GM23338 (cell line): ENCODE measurements at regions not wholly inside any gene's neighbourhood (a gene's known extent, or its start where the extent isn't known, plus 50 kb on each side); places are given as distances from the start of the nearest gene placed in this dataset.

ENCODE experiments used
- ATAC-seq: fragments of 200-7000 bp; cut with Tn5 transposase; 3 replicates; pipeline ENCODE4 v1.9.1; 2020
- DNase-seq: peaks from one replicate; pipeline ENCODE4 v3.0.0-alpha.2; 2015; ENCODE audit warnings: low spot score
- H2AFZ ChIP-seq: fragments of 200-600 bp; sonication (generic); 2 replicates; pipeline ENCODE4 v1.8.0; 2016; ENCODE audit warnings: antibody characterized with exemption, mild to moderate bottlenecking, moderate library complexity
- H3F3A ChIP-seq: fragments of 200-600 bp; sonication (generic); replicated peaks from 2 replicates; pipeline ENCODE4 v1.8.0; 2017; ENCODE audit warnings: antibody characterized with exemption, mixed run types, low read depth
- H3K27ac ChIP-seq: fragments of 200-600 bp; sonication (generic); 2 replicates; pipeline ENCODE4 v1.6.1; 2016; ENCODE audit warnings: low read depth
- H3K27me3 ChIP-seq: fragments of 200-600 bp; sonication (generic); 2 replicates; pipeline ENCODE4 v1.8.0; 2016; ENCODE audit warnings: mild to moderate bottlenecking, mixed run types, moderate library complexity; ENCODE audit not compliant: insufficient read depth
- H3K36me3 ChIP-seq: fragments of 200-600 bp; sonication (generic); 2 replicates; pipeline ENCODE4 v1.8.0; 2016; ENCODE audit warnings: mild to moderate bottlenecking; ENCODE audit not compliant: insufficient read depth
- H3K4me1 ChIP-seq: fragments of 200-600 bp; sonication (generic); 2 replicates; pipeline ENCODE4 v1.8.0; 2016; ENCODE audit warnings: mild to moderate bottlenecking, moderate library complexity; ENCODE audit not compliant: insufficient read depth
- H3K4me2 ChIP-seq: fragments of 200-600 bp; sonication (generic); 2 replicates; pipeline ENCODE4 v1.7.1; 2017; ENCODE audit warnings: mixed run types
- H3K4me3 ChIP-seq: fragments of 200-600 bp; sonication (generic); 2 replicates; pipeline ENCODE4 v1.6.1; 2016; ENCODE audit warnings: mixed run types
- H3K79me2 ChIP-seq: fragments of 200-600 bp; sonication (generic); replicated peaks from 2 replicates; pipeline ENCODE4 v1.8.0; 2017; ENCODE audit warnings: mild to moderate bottlenecking; ENCODE audit not compliant: insufficient read depth
- H3K9me2 ChIP-seq: fragments of 200-600 bp; sonication (generic); 2 replicates; pipeline ENCODE4 v1.8.0; 2017; ENCODE audit not compliant: insufficient read depth
- H4K20me1 ChIP-seq: fragments of 200-600 bp; sonication (generic); replicated peaks from 2 replicates; pipeline ENCODE4 v1.8.0; 2017; ENCODE audit warnings: mild to moderate bottlenecking; ENCODE audit not compliant: insufficient read depth
- H3K27ac Mint-ChIP-seq: 2 replicates; pipeline ENCODE4 v1.8.0; 2020; ENCODE audit warnings: inconsistent platforms, mild to moderate bottlenecking, moderate library complexity, mixed read lengths
- H3K27me3 Mint-ChIP-seq: 3 replicates; pipeline ENCODE4 v1.8.0; 2022; ENCODE audit warnings: low read depth, mild to moderate bottlenecking, moderate library complexity, mixed read lengths, inconsistent platforms; ENCODE audit not compliant: insufficient read depth, poor library complexity
- H3K36me3 Mint-ChIP-seq: 3 replicates; pipeline ENCODE4 v1.8.0; 2021; ENCODE audit warnings: low read depth, mild to moderate bottlenecking, inconsistent platforms, moderate library complexity, mixed read lengths
- H3K4me1 Mint-ChIP-seq: 3 replicates; pipeline ENCODE4 v1.8.0; 2020; ENCODE audit warnings: mild to moderate bottlenecking, inconsistent platforms, mixed read lengths
- H3K4me3 Mint-ChIP-seq: 3 replicates; pipeline ENCODE4 v1.8.0; 2021; ENCODE audit warnings: moderate library complexity, mild to moderate bottlenecking, inconsistent platforms, mixed read lengths
- H3K9me3 Mint-ChIP-seq: 3 replicates; pipeline ENCODE4 v1.8.0; 2020; ENCODE audit warnings: moderate library complexity, mild to moderate bottlenecking, inconsistent platforms, mixed read lengths
- CREB1 ChIP-seq: fragments of 250-450 bp; sonication (Bioruptor Pico); IDR thresholded peaks from 2 replicates; pipeline ENCODE4 v1.5.0; 2020; ENCODE audit warnings: low read depth, mild to moderate bottlenecking, moderate library complexity
- CTCF ChIP-seq, 2 experiments: fragments of 200-600 bp in 1 of 2; sonication (generic) in 1 of 2; conservative IDR thresholded peaks; 2 replicates each; pipeline versions ENCODE4 v1.5.1 to v1.6.1; 2016 to 2017; ENCODE audit warnings: antibody characterized with exemption in 2 of 2, low read depth in 2 of 2, mild to moderate bottlenecking in 2 of 2, moderate library complexity in 1 of 2
- ETS1 ChIP-seq: IDR thresholded peaks from 2 replicates; pipeline ENCODE4 v1.6.1; 2016; ENCODE audit warnings: antibody characterized with exemption
- EZH2 ChIP-seq: fragments of 200-600 bp; sonication (generic); IDR thresholded peaks from one replicate; pipeline ENCODE4 v1.8.0; 2017; ENCODE audit warnings: antibody characterized with exemption, mild to moderate bottlenecking, low read depth; ENCODE audit not compliant: unreplicated experiment
- EZH2phosphoT487 ChIP-seq: fragments of 200-600 bp; sonication (generic); IDR thresholded peaks from one replicate; pipeline ENCODE4 v1.8.1; 2018; ENCODE audit warnings: antibody characterized with exemption; ENCODE audit not compliant: unreplicated experiment
- JUNB ChIP-seq: IDR thresholded peaks from one replicate; pipeline ENCODE4 v1.6.1; 2016; ENCODE audit warnings: antibody characterized with exemption; ENCODE audit not compliant: unreplicated experiment
- NANOG ChIP-seq: IDR thresholded peaks from 2 replicates; pipeline ENCODE4 v1.6.1; 2016; ENCODE audit warnings: antibody characterized with exemption, borderline replicate concordance
- POLR2AphosphoS5 ChIP-seq: IDR thresholded peaks from 2 replicates; pipeline ENCODE4 v1.6.1; 2016; ENCODE audit warnings: antibody characterized with exemption, low read depth
- REST ChIP-seq: IDR thresholded peaks from one replicate; pipeline ENCODE4 v1.6.1; 2018; ENCODE audit warnings: antibody characterized with exemption; ENCODE audit not compliant: unreplicated experiment
- STAT1 ChIP-seq: IDR thresholded peaks from one replicate; pipeline ENCODE4 v1.6.1; 2016; ENCODE audit warnings: antibody characterized with exemption; ENCODE audit not compliant: unreplicated experiment
- ZNF114 ChIP-seq: fragments of 250-450 bp; sonication (Bioruptor Pico); IDR thresholded peaks from 2 replicates; pipeline ENCODE4 v1.5.0; 2020; ENCODE audit warnings: mild to moderate bottlenecking, moderate library complexity
- ZNF331 ChIP-seq: fragments of 250-450 bp; sonication (Bioruptor Pico); IDR thresholded peaks from 2 replicates; pipeline ENCODE4 v1.5.0; 2020; ENCODE audit warnings: low read depth, mild to moderate bottlenecking, moderate library complexity
- TF ChIP-seq, protein P1 (sequence below): fragments of 250-450 bp; sonication (Bioruptor Pico); IDR thresholded peaks from 2 replicates; pipeline ENCODE4 v1.5.0; 2020; ENCODE audit warnings: mild to moderate bottlenecking, moderate library complexity

DNA sequence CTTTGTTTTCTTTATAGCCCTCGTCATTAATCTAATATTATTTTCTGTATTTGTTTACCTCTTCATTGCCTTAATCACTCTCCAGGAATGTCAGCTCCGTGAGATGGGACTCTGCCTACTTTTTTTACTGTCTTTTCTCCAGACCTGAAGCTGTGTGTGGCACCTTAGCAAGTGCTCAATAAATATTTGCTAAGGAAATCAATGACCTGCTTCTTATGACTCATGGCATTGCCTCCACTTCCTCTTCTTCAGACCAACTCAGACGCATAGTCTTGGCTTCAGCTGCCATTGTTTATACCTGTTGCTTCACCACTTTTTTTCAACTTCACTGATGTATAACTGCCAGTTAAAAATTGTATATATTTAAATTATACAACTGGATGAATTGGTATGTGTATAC, 218.5 kb upstream of the CMC1 start:
- H3K9me2 ChIP-seq = 0 out of 2 replicates have a peak, but pooled peaks cover 3% of the 10 kb centered on the region
- no peaks in the 10 kb centered on the region for H3K27me3 ChIP-seq
- no peak for TF ChIP-seq ETS1
- TF ChIP-seq CTCF (conservative IDR thresholded peaks at IDR 0.05; ENCODE audit: low read depth in 2 of 2) = no peak
- TF ChIP-seq ZNF331 (CRISPR knock-in tag) = no peak
- TF ChIP-seq CREB1 (CRISPR knock-in tag) = no peak
- TF ChIP-seq STAT1 = no peak
- TF ChIP-seq EZH2phosphoT487 = no peak
- no peak for TF ChIP-seq JUNB
- TF ChIP-seq REST = no peak
- TF ChIP-seq ZNF114 (CRISPR knock-in tag) = no peak
- TF ChIP-seq EZH2 = no peak
- no peak for TF ChIP-seq NANOG
- no peak for TF ChIP-seq POLR2AphosphoS5
- TF ChIP-seq, protein P1, sequence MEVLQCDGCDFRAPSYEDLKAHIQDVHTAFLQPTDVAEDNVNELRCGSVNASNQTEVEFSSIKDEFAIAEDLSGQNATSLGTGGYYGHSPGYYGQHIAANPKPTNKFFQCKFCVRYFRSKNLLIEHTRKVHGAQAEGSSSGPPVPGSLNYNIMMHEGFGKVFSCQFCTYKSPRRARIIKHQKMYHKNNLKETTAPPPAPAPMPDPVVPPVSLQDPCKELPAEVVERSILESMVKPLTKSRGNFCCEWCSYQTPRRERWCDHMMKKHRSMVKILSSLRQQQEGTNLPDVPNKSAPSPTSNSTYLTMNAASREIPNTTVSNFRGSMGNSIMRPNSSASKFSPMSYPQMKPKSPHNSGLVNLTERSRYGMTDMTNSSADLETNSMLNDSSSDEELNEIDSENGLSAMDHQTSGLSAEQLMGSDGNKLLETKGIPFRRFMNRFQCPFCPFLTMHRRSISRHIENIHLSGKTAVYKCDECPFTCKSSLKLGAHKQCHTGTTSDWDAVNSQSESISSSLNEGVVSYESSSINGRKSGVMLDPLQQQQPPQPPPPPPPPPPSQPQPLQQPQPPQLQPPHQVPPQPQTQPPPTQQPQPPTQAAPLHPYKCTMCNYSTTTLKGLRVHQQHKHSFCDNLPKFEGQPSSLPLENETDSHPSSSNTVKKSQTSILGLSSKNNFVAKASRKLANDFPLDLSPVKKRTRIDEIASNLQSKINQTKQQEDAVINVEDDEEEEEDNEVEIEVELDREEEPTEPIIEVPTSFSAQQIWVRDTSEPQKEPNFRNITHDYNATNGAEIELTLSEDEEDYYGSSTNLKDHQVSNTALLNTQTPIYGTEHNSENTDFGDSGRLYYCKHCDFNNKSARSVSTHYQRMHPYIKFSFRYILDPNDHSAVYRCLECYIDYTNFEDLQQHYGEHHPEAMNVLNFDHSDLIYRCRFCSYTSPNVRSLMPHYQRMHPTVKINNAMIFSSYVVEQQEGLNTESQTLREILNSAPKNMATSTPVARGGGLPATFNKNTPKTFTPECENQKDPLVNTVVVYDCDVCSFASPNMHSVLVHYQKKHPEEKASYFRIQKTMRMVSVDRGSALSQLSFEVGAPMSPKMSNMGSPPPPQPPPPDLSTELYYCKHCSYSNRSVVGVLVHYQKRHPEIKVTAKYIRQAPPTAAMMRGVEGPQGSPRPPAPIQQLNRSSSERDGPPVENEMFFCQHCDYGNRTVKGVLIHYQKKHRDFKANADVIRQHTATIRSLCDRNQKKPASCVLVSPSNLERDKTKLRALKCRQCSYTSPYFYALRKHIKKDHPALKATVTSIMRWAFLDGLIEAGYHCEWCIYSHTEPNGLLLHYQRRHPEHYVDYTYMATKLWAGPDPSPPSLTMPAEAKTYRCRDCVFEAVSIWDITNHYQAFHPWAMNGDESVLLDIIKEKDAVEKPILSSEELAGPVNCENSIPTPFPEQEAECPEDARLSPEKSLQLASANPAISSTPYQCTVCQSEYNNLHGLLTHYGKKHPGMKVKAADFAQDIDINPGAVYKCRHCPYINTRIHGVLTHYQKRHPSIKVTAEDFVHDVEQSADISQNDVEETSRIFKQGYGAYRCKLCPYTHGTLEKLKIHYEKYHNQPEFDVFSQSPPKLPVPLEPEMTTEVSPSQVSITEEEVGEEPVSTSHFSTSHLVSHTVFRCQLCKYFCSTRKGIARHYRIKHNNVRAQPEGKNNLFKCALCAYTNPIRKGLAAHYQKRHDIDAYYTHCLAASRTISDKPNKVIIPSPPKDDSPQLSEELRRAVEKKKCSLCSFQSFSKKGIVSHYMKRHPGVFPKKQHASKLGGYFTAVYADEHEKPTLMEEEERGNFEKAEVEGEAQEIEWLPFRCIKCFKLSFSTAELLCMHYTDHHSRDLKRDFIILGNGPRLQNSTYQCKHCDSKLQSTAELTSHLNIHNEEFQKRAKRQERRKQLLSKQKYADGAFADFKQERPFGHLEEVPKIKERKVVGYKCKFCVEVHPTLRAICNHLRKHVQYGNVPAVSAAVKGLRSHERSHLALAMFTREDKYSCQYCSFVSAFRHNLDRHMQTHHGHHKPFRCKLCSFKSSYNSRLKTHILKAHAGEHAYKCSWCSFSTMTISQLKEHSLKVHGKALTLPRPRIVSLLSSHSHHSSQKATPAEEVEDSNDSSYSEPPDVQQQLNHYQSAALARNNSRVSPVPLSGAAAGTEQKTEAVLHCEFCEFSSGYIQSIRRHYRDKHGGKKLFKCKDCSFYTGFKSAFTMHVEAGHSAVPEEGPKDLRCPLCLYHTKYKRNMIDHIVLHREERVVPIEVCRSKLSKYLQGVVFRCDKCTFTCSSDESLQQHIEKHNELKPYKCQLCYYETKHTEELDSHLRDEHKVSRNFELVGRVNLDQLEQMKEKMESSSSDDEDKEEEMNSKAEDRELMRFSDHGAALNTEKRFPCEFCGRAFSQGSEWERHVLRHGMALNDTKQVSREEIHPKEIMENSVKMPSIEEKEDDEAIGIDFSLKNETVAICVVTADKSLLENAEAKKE (CRISPR knock-in tag) = no peak
- Mint-ChIP-seq H3K4me3 (no peak overlapping the region), H3K27me3 (peaks cover 8% of the 10 kb centered on the region), H3K27ac (no peak overlapping the region), H3K36me3 (peaks cover 24% of the 10 kb centered on the region; the same call in 2 of the 3 replicates), H3K4me1 (no peaks in the 10 kb centered on the region), H3K9me3 (peaks cover 28% of the 10 kb centered on the region)
- H3K4me1 ChIP-seq = no peaks in the 10 kb centered on the region
- DNase-seq (no peak), ATAC-seq (no peak)
- H3K4me3 ChIP-seq = no peak overlapping the region
- H3K36me3 ChIP-seq = peaks cover 16% of the 10 kb centered on the region
- no peak overlapping the region for H3K27ac ChIP-seq
- no peaks in the 10 kb centered on the region for H3F3A ChIP-seq
- H3K79me2 ChIP-seq = no peaks in the 10 kb centered on the region
- no peak overlapping the region for H2AFZ ChIP-seq
- H4K20me1 ChIP-seq = no peaks in the 10 kb centered on the region
- H3K4me2 ChIP-seq = no peak overlapping the region
